ENCODE measurements at regions not wholly inside any gene's neighbourhood (a gene's known extent, or its start where the extent isn't known, plus 50 kb on each side); places are given as distances from the start of the nearest gene placed in this dataset.
A peak's percentile ranks its signal among the peaks of the same experiment; 100 is the strongest.

DNA sequence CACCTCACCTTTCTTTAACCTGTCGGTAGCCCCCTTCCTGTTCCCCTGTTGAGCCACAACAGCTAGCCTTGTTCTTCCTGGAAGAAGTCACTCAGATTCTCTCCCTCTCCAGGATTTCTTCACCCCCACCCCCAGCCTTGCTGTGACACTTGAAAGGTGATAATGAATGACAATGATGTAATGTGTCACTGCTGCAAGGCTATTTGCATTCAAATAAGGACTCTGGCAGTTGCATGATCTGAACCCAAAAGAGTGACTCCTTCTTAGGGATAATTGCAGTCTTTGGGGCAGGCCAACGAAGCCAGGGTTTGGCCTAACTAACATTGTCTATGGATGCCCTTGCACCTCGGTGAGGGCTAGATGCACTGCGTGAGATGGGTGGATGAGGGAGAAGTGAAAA lies 154.4 kb upstream of the CLINT1 start:
- H3K27me3 ChIP-seq (ENCODE audit: insufficient read depth, low read length): no peaks in the 10 kb centered on the region
- H3K4me1 ChIP-seq (ENCODE audit: insufficient read depth, low read length): peaks cover 24% of the 10 kb centered on the region
- peak overlapping the region; percentile 73; the same call in 1 of the 2 replicates for H3K27ac ChIP-seq (ENCODE audit: low read depth, low read length)
- H3K9me3 ChIP-seq (ENCODE audit: insufficient read depth, low read depth, low read length): no peaks in the 10 kb centered on the region
- no peak overlapping the region for H3K9ac ChIP-seq (ENCODE audit: low read depth, low read length)
- H3K4me3 ChIP-seq (ENCODE audit: low read length): peak overlapping the region; percentile 11; the same call in 1 of the 2 replicates
- H3K36me3 ChIP-seq (ENCODE audit: insufficient read depth, low read length): no peaks in the 10 kb centered on the region
- 2% methylated on average over 4 of the region's 4 CpGs for WGBS

GRCh38 chr5:158011422-158011821 lies 152.5 kb upstream of the CLINT1 start:
- no peak overlapping the region for H3K4me3 ChIP-seq (ENCODE audit: low read length)
- no peaks in the 10 kb centered on the region for H3K27me3 ChIP-seq (ENCODE audit: insufficient read depth, low read length)
- no peak overlapping the region for H3K27ac ChIP-seq (ENCODE audit: low read depth, low read length)
- H3K36me3 ChIP-seq (ENCODE audit: insufficient read depth, low read length): no peaks in the 10 kb centered on the region
- peaks cover 24% of the 10 kb centered on the region for H3K4me1 ChIP-seq (ENCODE audit: insufficient read depth, low read length)
- H3K9me3 ChIP-seq (ENCODE audit: insufficient read depth, low read depth, low read length): no peaks in the 10 kb centered on the region
- no peak overlapping the region for H3K9ac ChIP-seq (ENCODE audit: low read depth, low read length)

DNA sequence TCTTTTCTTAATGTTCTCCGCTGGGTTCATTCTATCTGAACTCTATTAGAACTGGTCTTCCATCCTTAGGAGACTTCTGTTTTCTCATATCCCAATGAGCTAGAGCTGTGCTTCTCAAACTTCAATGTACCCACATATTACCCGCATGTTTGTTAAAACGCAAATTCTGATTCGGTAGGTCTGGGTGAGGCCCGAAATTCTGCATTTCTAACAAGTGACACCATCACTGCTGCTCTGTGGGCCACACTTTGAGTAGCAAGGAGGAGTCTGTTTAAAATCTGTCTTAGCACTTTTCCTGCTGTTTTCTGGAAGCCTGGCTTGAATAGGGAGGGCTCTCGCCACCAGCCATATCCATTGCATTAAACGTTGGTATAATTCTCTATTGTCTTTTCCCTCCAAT lies 151.9 kb upstream of the CLINT1 start:
- no peaks in the 10 kb centered on the region for H3K36me3 ChIP-seq (ENCODE audit: insufficient read depth, low read length)
- peaks cover 24% of the 10 kb centered on the region for H3K4me1 ChIP-seq (ENCODE audit: insufficient read depth, low read length)
- 85% methylated on average over 5 of the region's 7 CpGs for WGBS

DNA sequence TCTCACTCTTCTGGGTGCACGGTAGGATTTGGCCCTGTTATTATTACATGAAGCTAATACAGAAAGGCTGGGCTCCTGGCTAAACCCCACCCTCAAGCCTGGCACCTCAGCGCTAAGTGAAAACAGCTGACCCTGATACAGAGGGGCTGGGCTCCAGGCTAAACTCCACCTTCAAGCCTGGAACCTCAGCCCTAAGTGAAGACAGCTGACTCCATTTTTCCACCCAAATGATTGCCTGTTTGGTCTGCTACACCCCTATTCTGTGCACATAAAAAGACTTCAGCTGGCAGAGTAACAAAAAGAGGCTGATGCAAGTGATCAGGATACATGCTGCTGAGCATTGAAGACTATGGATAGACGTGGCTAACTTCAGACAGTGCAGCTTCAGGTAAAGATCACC lies 148.4 kb upstream of the CLINT1 start:
- 90% methylated on average over 3 of the region's 3 CpGs for WGBS
- H3K4me3 ChIP-seq (ENCODE audit: low read length): no peak overlapping the region
- no peaks in the 10 kb centered on the region for H3K9me3 ChIP-seq (ENCODE audit: insufficient read depth, low read depth, low read length)
- no peak overlapping the region for H3K9ac ChIP-seq (ENCODE audit: low read depth, low read length)
- H3K36me3 ChIP-seq (ENCODE audit: insufficient read depth, low read length): no peaks in the 10 kb centered on the region
- no peaks in the 10 kb centered on the region for H3K27me3 ChIP-seq (ENCODE audit: insufficient read depth, low read length)
- peaks cover 9% of the 10 kb centered on the region for H3K4me1 ChIP-seq (ENCODE audit: insufficient read depth, low read length)
- no peak overlapping the region for H3K27ac ChIP-seq (ENCODE audit: low read depth, low read length)

More for the DNA sequence above, 151.9 kb upstream of the CLINT1 start:
- no peak overlapping the region for H3K9ac ChIP-seq (ENCODE audit: low read depth, low read length)
- H3K9me3 ChIP-seq (ENCODE audit: insufficient read depth, low read depth, low read length): no peaks in the 10 kb centered on the region
- no peak overlapping the region for H3K4me3 ChIP-seq (ENCODE audit: low read length)
- no peaks in the 10 kb centered on the region for H3K27me3 ChIP-seq (ENCODE audit: insufficient read depth, low read length)
- no peak overlapping the region for H3K27ac ChIP-seq (ENCODE audit: low read depth, low read length)

- no peaks in the 10 kb centered on the region for H3K36me3 ChIP-seq (ENCODE audit: insufficient read depth, low read length)
- WGBS: 94% methylated on average over 1 of the region's 2 CpGs
- H3K9ac ChIP-seq (ENCODE audit: low read depth, low read length): no peak overlapping the region
- no peak overlapping the region for H3K4me3 ChIP-seq (ENCODE audit: low read length)
- no peak overlapping the region for H3K27ac ChIP-seq (ENCODE audit: low read depth, low read length)
- no peaks in the 10 kb centered on the region for H3K27me3 ChIP-seq (ENCODE audit: insufficient read depth, low read length)
- peaks cover under 1% of the 10 kb centered on the region; the same call in 1 of the 2 replicates for H3K4me1 ChIP-seq (ENCODE audit: insufficient read depth, low read length)
- no peaks in the 10 kb centered on the region for H3K9me3 ChIP-seq (ENCODE audit: insufficient read depth, low read depth, low read length)
These were observed 140.8 kb upstream of the CLINT1 start for GRCh38 chr5:157999696-158000095.

DNA sequence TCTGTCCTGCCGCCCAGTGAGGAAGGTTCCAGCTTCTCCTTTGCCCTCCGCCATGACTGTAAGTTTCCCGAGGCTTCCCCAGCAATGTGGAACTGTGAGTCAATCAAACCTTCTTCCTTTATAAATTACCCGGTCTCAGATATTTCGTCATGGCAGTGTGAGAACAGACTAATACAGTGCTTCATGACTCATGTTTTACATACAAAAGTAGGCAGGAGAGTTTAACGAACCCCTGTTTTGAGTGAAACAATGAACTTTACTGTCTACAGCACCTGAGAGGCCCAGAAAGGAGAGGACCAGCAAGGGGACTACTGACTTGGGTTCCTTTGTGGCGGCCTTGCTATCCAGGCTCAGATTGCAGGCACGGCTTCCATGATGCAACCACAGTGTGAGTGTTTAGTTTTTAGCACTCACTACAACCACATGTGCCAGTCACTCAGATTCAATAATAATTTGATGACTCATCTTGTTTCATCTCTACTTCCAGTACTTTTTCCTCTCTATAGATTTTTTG lies 139.1 kb upstream of the CLINT1 start:
- WGBS: 93% methylated on average over 8 of the region's 8 CpGs
- no peak overlapping the region for H3K4me3 ChIP-seq (ENCODE audit: low read length)

GRCh38 chr5:157994906-157995519 lies 136.1 kb upstream of the CLINT1 start:
- Histone ChIP-seq H3K4me1 (ENCODE audit: insufficient read depth, low read length) (peaks cover 3% of the 10 kb centered on the region; the same call in 1 of the 2 replicates), H3K27me3 (ENCODE audit: insufficient read depth, low read length) (no peaks in the 10 kb centered on the region), H3K27ac (ENCODE audit: low read depth, low read length) (no peak overlapping the region), H3K36me3 (ENCODE audit: insufficient read depth, low read length) (no peaks in the 10 kb centered on the region), H3K9me3 (ENCODE audit: insufficient read depth, low read depth, low read length) (no peaks in the 10 kb centered on the region), H3K4me3 (ENCODE audit: low read length) (no peak overlapping the region), H3K9ac (ENCODE audit: low read depth, low read length) (no peak overlapping the region)
- 32% methylated on average over 8 of the region's 8 CpGs for WGBS

More for the DNA sequence above, 139.1 kb upstream of the CLINT1 start:
- Histone ChIP-seq H3K27ac (ENCODE audit: low read depth, low read length) (no peak overlapping the region), H3K27me3 (ENCODE audit: insufficient read depth, low read length) (no peaks in the 10 kb centered on the region), H3K9ac (ENCODE audit: low read depth, low read length) (no peak overlapping the region), H3K4me1 (ENCODE audit: insufficient read depth, low read length) (peaks cover 3% of the 10 kb centered on the region; the same call in 1 of the 2 replicates), H3K9me3 (ENCODE audit: insufficient read depth, low read depth, low read length) (no peaks in the 10 kb centered on the region), H3K36me3 (ENCODE audit: insufficient read depth, low read length) (no peaks in the 10 kb centered on the region)

GRCh38 chr5:157993986-157994691 lies 135.2 kb upstream of the CLINT1 start:
- H3K27me3 ChIP-seq (ENCODE audit: insufficient read depth, low read length): no peaks in the 10 kb centered on the region
- H3K9ac ChIP-seq (ENCODE audit: low read depth, low read length): no peak overlapping the region
- peaks cover 3% of the 10 kb centered on the region; the same call in 1 of the 2 replicates for H3K4me1 ChIP-seq (ENCODE audit: insufficient read depth, low read length)
- 88% methylated on average over 5 of the region's 6 CpGs for WGBS
- no peak overlapping the region for H3K27ac ChIP-seq (ENCODE audit: low read depth, low read length)
- no peaks in the 10 kb centered on the region for H3K36me3 ChIP-seq (ENCODE audit: insufficient read depth, low read length)
- H3K4me3 ChIP-seq (ENCODE audit: low read length): no peak overlapping the region
- H3K9me3 ChIP-seq (ENCODE audit: insufficient read depth, low read depth, low read length): no peaks in the 10 kb centered on the region

DNA sequence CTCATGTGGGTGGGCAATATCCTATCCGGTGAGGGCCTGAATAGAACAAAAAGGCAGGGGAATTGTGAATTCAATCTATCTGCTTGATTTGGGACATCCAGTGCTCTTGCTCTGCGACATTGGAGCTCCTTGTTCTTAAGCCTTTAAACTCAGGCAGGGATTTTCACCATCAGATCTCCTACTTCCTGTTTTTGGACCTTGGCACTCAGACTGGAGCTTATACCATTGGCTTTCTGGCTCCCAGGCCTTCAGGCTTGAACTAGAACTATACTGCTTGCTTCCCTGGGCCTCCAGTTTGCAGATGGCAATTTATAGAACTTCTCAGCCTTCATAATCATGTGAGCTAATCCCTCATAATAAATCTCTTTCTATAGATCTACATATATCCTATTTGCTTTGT lies 134.3 kb upstream of the CLINT1 start:
- H3K9ac ChIP-seq (ENCODE audit: low read depth, low read length): no peak overlapping the region
- no peak overlapping the region for H3K27ac ChIP-seq (ENCODE audit: low read depth, low read length)
- H3K9me3 ChIP-seq (ENCODE audit: insufficient read depth, low read depth, low read length): no peaks in the 10 kb centered on the region
- H3K4me1 ChIP-seq (ENCODE audit: insufficient read depth, low read length): peaks cover 3% of the 10 kb centered on the region; the same call in 1 of the 2 replicates
- no peaks in the 10 kb centered on the region for H3K36me3 ChIP-seq (ENCODE audit: insufficient read depth, low read length)
- 87% methylated on average over 2 of the region's 2 CpGs for WGBS
- no peak overlapping the region for H3K4me3 ChIP-seq (ENCODE audit: low read length)
- H3K27me3 ChIP-seq (ENCODE audit: insufficient read depth, low read length): no peaks in the 10 kb centered on the region

GRCh38 chr5:157990583-157991181 lies 131.7 kb upstream of the CLINT1 start:
- Histone ChIP-seq H3K9ac (ENCODE audit: low read depth, low read length) (no peak overlapping the region), H3K4me3 (ENCODE audit: low read length) (no peak overlapping the region), H3K27ac (ENCODE audit: low read depth, low read length) (no peak overlapping the region), H3K27me3 (ENCODE audit: insufficient read depth, low read length) (no peaks in the 10 kb centered on the region), H3K9me3 (ENCODE audit: insufficient read depth, low read depth, low read length) (no peaks in the 10 kb centered on the region), H3K4me1 (ENCODE audit: insufficient read depth, low read length) (peaks cover 3% of the 10 kb centered on the region; the same call in 1 of the 2 replicates), H3K36me3 (ENCODE audit: insufficient read depth, low read length) (no peaks in the 10 kb centered on the region)
- 93% methylated on average over 4 of the region's 4 CpGs for WGBS

GRCh38 chr5:157989296-157989695 lies 130.4 kb upstream of the CLINT1 start:
- Histone ChIP-seq H3K27ac (ENCODE audit: low read depth, low read length) (no peak overlapping the region), H3K36me3 (ENCODE audit: insufficient read depth, low read length) (no peaks in the 10 kb centered on the region), H3K4me1 (ENCODE audit: insufficient read depth, low read length) (no peaks in the 10 kb centered on the region), H3K27me3 (ENCODE audit: insufficient read depth, low read length) (no peaks in the 10 kb centered on the region), H3K9me3 (ENCODE audit: insufficient read depth, low read depth, low read length) (no peaks in the 10 kb centered on the region), H3K9ac (ENCODE audit: low read depth, low read length) (no peak overlapping the region), H3K4me3 (ENCODE audit: low read length) (no peak overlapping the region)
- 98% methylated on average over 6 of the region's 6 CpGs for WGBS
